Panc1 (cell line): ENCODE measurements at regions not wholly inside any gene's neighbourhood (a gene's known extent, or its start where the extent isn't known, plus 50 kb on each side); places are given as distances from the start of the nearest gene placed in this dataset.

Experiments
- SIN3A ChIP-seq: IDR thresholded peaks from 2 replicates; pipeline ENCODE4 v1.6.1; 2012; ENCODE audit warnings: low read depth, mild to moderate bottlenecking, low read length, moderate library complexity, borderline replicate concordance; ENCODE audit not compliant: insufficient read depth
- TF ChIP-seq, protein P1 (sequence below): fragments of 450-650 bp; IDR thresholded peaks from 2 replicates; pipeline ENCODE4 v1.5.1; 2017; ENCODE audit warnings: mild to moderate bottlenecking

DNA sequence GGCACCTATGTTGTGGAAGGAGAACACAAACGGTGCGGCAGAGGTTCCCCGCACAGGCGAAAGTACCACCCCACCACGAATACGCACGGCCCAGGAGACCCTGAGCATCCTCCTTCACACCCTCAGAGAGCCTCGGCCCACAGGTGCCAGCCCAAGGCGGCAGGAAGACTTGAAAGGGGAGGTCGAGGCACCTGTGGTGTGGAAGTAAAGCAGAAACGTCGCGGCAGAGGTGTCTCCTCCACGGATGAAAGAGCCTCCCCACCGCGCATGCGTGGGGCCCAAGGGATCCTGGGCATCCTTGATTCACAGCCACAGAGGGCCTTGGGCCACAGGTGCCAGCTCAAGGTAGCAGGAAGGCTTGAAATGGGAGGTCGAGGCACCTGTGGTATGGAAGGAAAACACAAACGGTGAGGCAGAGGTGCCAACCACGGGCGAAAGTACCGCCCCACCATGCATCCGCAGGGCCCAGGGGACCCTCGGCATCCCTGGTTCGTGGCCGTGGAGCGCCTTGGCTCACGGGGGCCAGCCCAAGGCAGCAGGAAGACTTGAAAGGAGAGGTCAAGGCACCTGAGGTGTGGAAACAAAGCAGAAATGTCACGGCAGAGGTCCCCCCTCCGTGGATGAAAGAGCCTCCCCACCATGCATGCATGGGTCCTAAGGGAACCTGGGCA is 380.1 kb downstream of the ALG10 start:
- TF ChIP-seq, protein P1, sequence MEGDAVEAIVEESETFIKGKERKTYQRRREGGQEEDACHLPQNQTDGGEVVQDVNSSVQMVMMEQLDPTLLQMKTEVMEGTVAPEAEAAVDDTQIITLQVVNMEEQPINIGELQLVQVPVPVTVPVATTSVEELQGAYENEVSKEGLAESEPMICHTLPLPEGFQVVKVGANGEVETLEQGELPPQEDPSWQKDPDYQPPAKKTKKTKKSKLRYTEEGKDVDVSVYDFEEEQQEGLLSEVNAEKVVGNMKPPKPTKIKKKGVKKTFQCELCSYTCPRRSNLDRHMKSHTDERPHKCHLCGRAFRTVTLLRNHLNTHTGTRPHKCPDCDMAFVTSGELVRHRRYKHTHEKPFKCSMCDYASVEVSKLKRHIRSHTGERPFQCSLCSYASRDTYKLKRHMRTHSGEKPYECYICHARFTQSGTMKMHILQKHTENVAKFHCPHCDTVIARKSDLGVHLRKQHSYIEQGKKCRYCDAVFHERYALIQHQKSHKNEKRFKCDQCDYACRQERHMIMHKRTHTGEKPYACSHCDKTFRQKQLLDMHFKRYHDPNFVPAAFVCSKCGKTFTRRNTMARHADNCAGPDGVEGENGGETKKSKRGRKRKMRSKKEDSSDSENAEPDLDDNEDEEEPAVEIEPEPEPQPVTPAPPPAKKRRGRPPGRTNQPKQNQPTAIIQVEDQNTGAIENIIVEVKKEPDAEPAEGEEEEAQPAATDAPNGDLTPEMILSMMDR, result no peak
- TF ChIP-seq SIN3A, result no peak
